PC-3 (cell line): ENCODE measurements at regions not wholly inside any gene's neighbourhood (a gene's known extent, or its start where the extent isn't known, plus 50 kb on each side); places are given as distances from the start of the nearest gene placed in this dataset.

ENCODE experiments used
- ATAC-seq: fragments of 200-7000 bp; cut with Tn5 transposase; 2 replicates; pipeline ENCODE4 v1.9.1; 2020; ENCODE audit warnings: mild to moderate bottlenecking, moderate library complexity
- BruUV-seq: library from RNA; stranded (reverse); fragments of 400-500 nt; replicated peaks from 2 replicates; lab custom pipeline; 2021; lab: Mats Ljungman, UMichigan
- CTCF ChIA-PET: fragments of 300-600 bp; sonication (Branson Sonifier 250); formaldehyde crosslinking; loops from one replicate; lab custom pipeline; 2022; ENCODE audit warnings: antibody characterized with exemption; lab: Charles Lee
- POLR2A ChIA-PET: fragments of 300-600 bp; sonication (Branson Sonifier 250); formaldehyde crosslinking; loops from one replicate; lab custom pipeline; 2022; ENCODE audit warnings: antibody characterized with exemption; ENCODE audit not compliant: unreplicated experiment; lab: Charles Lee
- DNase-seq: peaks from one replicate; pipeline ENCODE4 v3.0.0-alpha.2; 2015
- H2AFZ ChIP-seq: fragments of 300-600 bp; sonication (generic); 2 replicates; pipeline ENCODE4 v1.6.0; 2016; ENCODE audit warnings: antibody characterized with exemption, low read length
- H3F3A ChIP-seq: fragments of 300-600 bp; sonication (generic); one replicate; pipeline ENCODE4 v1.6.0; 2017; ENCODE audit warnings: antibody characterized with exemption, low read length, control low read depth, mild to moderate bottlenecking; ENCODE audit not compliant: unreplicated experiment
- H3K27ac ChIP-seq: fragments of 300-600 bp; sonication (generic); 2 replicates; pipeline ENCODE4 v1.5.1; 2016; ENCODE audit warnings: mild to moderate bottlenecking, low read length
- H3K27me3 ChIP-seq: fragments of 300-600 bp; sonication (generic); 2 replicates; pipeline ENCODE4 v1.6.1; 2016; ENCODE audit warnings: low read length, mixed read lengths
- H3K36me3 ChIP-seq: fragments of 300-600 bp; sonication (generic); 2 replicates; pipeline ENCODE4 v1.6.1; 2016; ENCODE audit warnings: low read depth, mixed run types, low read length, mixed read lengths
- H3K4me1 ChIP-seq: fragments of 300-600 bp; sonication (generic); 2 replicates; pipeline ENCODE4 v1.5.1; 2016; ENCODE audit warnings: low read length; ENCODE audit not compliant: insufficient read depth
- H3K4me2 ChIP-seq: fragments of 300-600 bp; sonication (generic); 2 replicates; pipeline ENCODE4 v1.6.0; 2016; ENCODE audit warnings: low read length
- H3K4me3 ChIP-seq: fragments of 300-600 bp; sonication (generic); 2 replicates; pipeline ENCODE4 v1.5.1; 2016; ENCODE audit warnings: mild to moderate bottlenecking, low read length, mixed read lengths
- H3K79me2 ChIP-seq: fragments of 300-600 bp; sonication (generic); 2 replicates; pipeline ENCODE4 v1.6.1; 2017; ENCODE audit warnings: low read length, mixed read lengths
- H3K9ac ChIP-seq: fragments of 300-600 bp; sonication (generic); 2 replicates; pipeline ENCODE4 v1.6.0; 2016; ENCODE audit warnings: mild to moderate bottlenecking, low read length
- H3K9me2 ChIP-seq: fragments of 300-600 bp; sonication (generic); replicated peaks from 2 replicates; pipeline ENCODE4 v1.6.1; 2016; ENCODE audit warnings: mixed run types, low read length, mixed read lengths
- H3K9me3 ChIP-seq: fragments of 300-600 bp; sonication (generic); 2 replicates; pipeline ENCODE4 v1.6.1; 2016; ENCODE audit warnings: low read length, mixed read lengths
- H4K20me1 ChIP-seq: fragments of 300-600 bp; sonication (generic); 2 replicates; pipeline ENCODE4 v1.6.1; 2016; ENCODE audit warnings: low read length, mixed read lengths
- CTCF ChIP-seq: fragments of 300-600 bp; sonication (generic); conservative IDR thresholded peaks from 2 replicates; pipeline ENCODE4 v1.5.1; 2017; ENCODE audit warnings: antibody characterized with exemption, low read depth, mild to moderate bottlenecking, low read length
- EZH2 ChIP-seq: fragments of 300-600 bp; sonication (generic); IDR thresholded peaks from one replicate; pipeline ENCODE4 v1.6.1; 2017; ENCODE audit warnings: antibody characterized with exemption, mild to moderate bottlenecking, low read length; ENCODE audit not compliant: unreplicated experiment
- EZH2phosphoT487 ChIP-seq: fragments of 300-600 bp; sonication (generic); IDR thresholded peaks from 2 replicates; pipeline ENCODE4 v1.6.1; 2018; ENCODE audit warnings: mild to moderate bottlenecking, antibody characterized with exemption, low read length, borderline replicate concordance
- intact Hi-C: fragments of 100-400 bp; cut with micrococcal nuclease; formaldehyde crosslinking; loops from 2 replicates; pipeline ENCODE4 v1.9.0; 2023

DNA sequence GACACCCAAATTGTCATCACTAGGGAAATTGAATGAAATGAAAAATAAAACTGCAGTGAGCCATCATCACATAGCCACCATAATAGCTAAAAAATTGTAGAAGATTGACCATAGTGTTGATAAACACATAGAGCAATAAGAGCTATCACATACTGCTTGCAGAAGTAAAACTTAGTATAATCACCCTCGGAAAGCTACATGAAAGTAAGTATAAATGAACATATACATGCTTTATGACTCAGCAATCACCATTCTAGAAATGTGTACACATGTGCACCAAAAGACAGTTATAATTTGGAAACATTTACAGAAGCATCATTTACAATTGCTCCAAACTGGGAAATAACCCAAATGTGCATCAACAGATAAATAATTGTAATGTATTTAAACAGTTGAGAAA lies 153.1 kb upstream of the LRRC7 start:
- Histone ChIP-seq H3K79me2 (no peaks in the 10 kb centered on the region), H3K9me2 (no peaks in the 10 kb centered on the region), H4K20me1 (no peaks in the 10 kb centered on the region), H3K9ac (no peak overlapping the region), H3K27me3 (no peaks in the 10 kb centered on the region), H3F3A (no peaks in the 10 kb centered on the region), H3K9me3 (no peaks in the 10 kb centered on the region), H3K36me3 (no peaks in the 10 kb centered on the region), H3K4me1 (no peaks in the 10 kb centered on the region), H3K4me3 (no peak overlapping the region), H3K27ac (no peak overlapping the region), H3K4me2 (no peak overlapping the region), H2AFZ (no peak overlapping the region)
- BruUV-seq = no TSS peak
- ATAC-seq (no peak), DNase-seq (no peak)
- CTCF ChIA-PET = no interaction called here
- POLR2A ChIA-PET = no interaction called here
- intact Hi-C loops = no loop called here
- no peak for TF ChIP-seq CTCF
- TF ChIP-seq EZH2phosphoT487 = no peak
- no peak for TF ChIP-seq EZH2

- Histone ChIP-seq H3K4me2 (no peak overlapping the region), H3K9me2 (no peaks in the 10 kb centered on the region), H3K9me3 (no peaks in the 10 kb centered on the region), H3K27ac (no peak overlapping the region), H3K9ac (no peak overlapping the region), H2AFZ (no peak overlapping the region), H3K4me3 (no peak overlapping the region), H4K20me1 (no peaks in the 10 kb centered on the region), H3K4me1 (no peaks in the 10 kb centered on the region), H3K79me2 (no peaks in the 10 kb centered on the region), H3K36me3 (no peaks in the 10 kb centered on the region), H3K27me3 (0 out of 2 replicates have a peak, but pooled peaks cover 4% of the 10 kb centered on the region), H3F3A (no peaks in the 10 kb centered on the region)
- no TSS peak for BruUV-seq
- DNase-seq = no peak
- ATAC-seq = no peak
- CTCF ChIA-PET = no interaction called here
- intact Hi-C loops = no loop called here
- TF ChIP-seq EZH2 (no peak), EZH2phosphoT487 (no peak), CTCF (no peak)
- POLR2A ChIA-PET = no interaction called here
Observed at GRCh38 chr1:69421286-69421685, 146.4 kb upstream of the LRRC7 start.

GRCh38 chr1:69425871-69426270 lies 141.9 kb upstream of the LRRC7 start:
- Histone ChIP-seq H3F3A (no peaks in the 10 kb centered on the region), H3K4me3 (no peak overlapping the region), H3K4me1 (no peaks in the 10 kb centered on the region), H3K4me2 (no peak overlapping the region), H4K20me1 (no peaks in the 10 kb centered on the region), H3K9me3 (no peaks in the 10 kb centered on the region), H3K27ac (no peak overlapping the region), H3K36me3 (no peaks in the 10 kb centered on the region), H3K9ac (no peak overlapping the region), H2AFZ (no peak overlapping the region), H3K79me2 (no peaks in the 10 kb centered on the region), H3K27me3 (0 out of 2 replicates have a peak, but pooled peaks cover 4% of the 10 kb centered on the region), H3K9me2 (no peaks in the 10 kb centered on the region)
- no TSS peak for BruUV-seq
- DNase-seq (no peak), ATAC-seq (no peak)
- intact Hi-C loops = no loop called here
- CTCF ChIA-PET = no interaction called here
- TF ChIP-seq CTCF (no peak), EZH2 (no peak), EZH2phosphoT487 (no peak)
- POLR2A ChIA-PET = interaction anchor here (0.6 kb wide), 1 partner anchor 59 kb away, joined by 3 read pairs; no protein-coding TSS in a partner anchor
